ENCODE measurements at regions not wholly inside any gene's neighbourhood (a gene's known extent, or its start where the extent isn't known, plus 50 kb on each side); places are given as distances from the start of the nearest gene placed in this dataset.

- TF ChIP-seq ZBTB40 (IDR thresholded peaks at IDR 0.05) = no peak
- no peak for TF ChIP-seq ZBTB40 (CRISPR knock-in tag; IDR thresholded peaks at IDR 0.05)
- TF ChIP-seq CHAMP1 (IDR thresholded peaks at IDR 0.05) = peak; percentile 42; the same call in 1 of the 2 replicates
- TF ChIP-seq FUS (optimal IDR thresholded peaks at IDR 0.05; ENCODE audit: low read depth, low read length) = no peak
- TF ChIP-seq CLOCK (CRISPR knock-in tag; IDR thresholded peaks at IDR 0.05; ENCODE audit: borderline replicate concordance) = no peak
- no peak for TF ChIP-seq ZNF79 (CRISPR knock-in tag; IDR thresholded peaks at IDR 0.05; ENCODE audit: low read depth)
- no peak for TF ChIP-seq ZNF184 (CRISPR knock-in tag; IDR thresholded peaks at IDR 0.05)
- TF ChIP-seq POLR2AphosphoS2 (IDR thresholded peaks at IDR 0.05; ENCODE audit: low read length) = no peak
- peak; percentile 55 to 85; a peak in 3 of 4 replicates for TF ChIP-seq MLLT1 (IDR thresholded peaks at IDR 0.05)
- TF ChIP-seq FOXM1 (IDR thresholded peaks at IDR 0.05; ENCODE audit: low read depth) = no peak; the same call in 1 of the 2 replicates
- TF ChIP-seq FOXM1 (CRISPR knock-in tag; IDR thresholded peaks at IDR 0.05; ENCODE audit: low read depth) = no peak
- TF ChIP-seq ZNF584 (CRISPR knock-in tag; IDR thresholded peaks at IDR 0.05; ENCODE audit: low read depth) = no peak
Measured at GRCh38 chr6:68040312-68040778, 594.7 kb upstream of the ADGRB3 start (continued).

Data from K562 (cell line).